Astrocyte of the spinal cord (primary cell): ENCODE measurements at regions not wholly inside any gene's neighbourhood (a gene's known extent, or its start where the extent isn't known, plus 50 kb on each side); places are given as distances from the start of the nearest gene placed in this dataset.
"Not testable (repeated sequence)": the region's sequence is repeated elsewhere in the genome, so short reads cannot be mapped to it uniquely, and the experiment has no call there.

Experiments used
- DNase-seq: peaks from one replicate; pipeline ENCODE4 v3.0.0; 2011; ENCODE audit warnings: low read depth, low spot score
- H3K4me3 ChIP-seq: 2 replicates; pipeline ENCODE4 v1.5.1; 2011; ENCODE audit warnings: low read depth, mild to moderate bottlenecking, low read length, moderate library complexity
- CTCF ChIP-seq: IDR thresholded peaks from 2 replicates; pipeline ENCODE4 v1.5.1; 2012; ENCODE audit warnings: low read depth, mild to moderate bottlenecking, low read length, inconsistent platforms
- in situ Hi-C: cut with HindIII; loops from 2 replicates; pipeline ENCODE4 v1.10.0; 2017; ENCODE audit warnings: low sequenced_read_pairs

GRCh38 chr4:162761965-162762364 lies 404.7 kb downstream of the NAF1 start:
- TF ChIP-seq CTCF: no peak
- in situ Hi-C loops: no loop called here
- DNase-seq: no peak
- H3K4me3 ChIP-seq: no peak overlapping the region

GRCh38 chr4:162740228-162740627 lies 426.5 kb downstream of the NAF1 start:
- H3K4me3 ChIP-seq, in situ Hi-C loops, DNase-seq: not testable (repeated sequence)

GRCh38 chr4:162739596-162739995 lies 427.1 kb downstream of the NAF1 start:
- in situ Hi-C loops, DNase-seq, H3K4me3 ChIP-seq: not testable (repeated sequence)

GRCh38 chr4:162732876-162733275 lies 433.8 kb downstream of the NAF1 start:
- no peak for DNase-seq
- H3K4me3 ChIP-seq: no peak overlapping the region
- no peak for TF ChIP-seq CTCF
- in situ Hi-C loops: no loop called here

GRCh38 chr4:162727766-162728165 lies 438.9 kb downstream of the NAF1 start:
- no peak for DNase-seq
- TF ChIP-seq CTCF: no peak
- H3K4me3 ChIP-seq: no peak overlapping the region
- in situ Hi-C loops: no loop called here

GRCh38 chr4:162727232-162727631 lies 439.5 kb downstream of the NAF1 start:
- TF ChIP-seq CTCF: no peak
- in situ Hi-C loops: no loop called here
- H3K4me3 ChIP-seq: no peak overlapping the region
- no peak for DNase-seq

- no peak for TF ChIP-seq CTCF
- H3K4me3 ChIP-seq: no peak overlapping the region
- in situ Hi-C loops: no loop called here
- no peak for DNase-seq
Measured at GRCh38 chr4:162715401-162715800, 451.3 kb downstream of the NAF1 start.

GRCh38 chr4:162707962-162708361 lies 458.7 kb downstream of the NAF1 start:
- TF ChIP-seq CTCF: no peak
- DNase-seq: no peak
- in situ Hi-C loops: no loop called here
- H3K4me3 ChIP-seq: no peak overlapping the region
